Endothelial cell (in vitro differentiated cells): ENCODE measurements at regions not wholly inside any gene's neighbourhood (a gene's known extent, or its start where the extent isn't known, plus 50 kb on each side); places are given as distances from the start of the nearest gene placed in this dataset.

Experiments
- DNase-seq: peaks from one replicate; pipeline ENCODE4 v3.0.0; 2021; ENCODE audit warnings: low spot score
- H3K27ac Mint-ChIP-seq: one replicate; pipeline ENCODE4 v1.8.0; 2021; ENCODE audit warnings: mixed read lengths, inconsistent platforms; ENCODE audit not compliant: unreplicated experiment
- H3K27me3 Mint-ChIP-seq: one replicate; pipeline ENCODE4 v1.8.0; 2021; ENCODE audit warnings: mild to moderate bottlenecking, moderate library complexity, mixed read lengths, inconsistent platforms; ENCODE audit not compliant: unreplicated experiment
- H3K36me3 Mint-ChIP-seq: one replicate; pipeline ENCODE4 v1.8.0; 2021; ENCODE audit warnings: mild to moderate bottlenecking, low read depth, mixed read lengths, inconsistent platforms; ENCODE audit not compliant: unreplicated experiment
- H3K4me1 Mint-ChIP-seq: one replicate; pipeline ENCODE4 v1.8.0; 2021; ENCODE audit warnings: mild to moderate bottlenecking, mixed read lengths, inconsistent platforms; ENCODE audit not compliant: unreplicated experiment
- H3K4me3 Mint-ChIP-seq: one replicate; pipeline ENCODE4 v1.8.0; 2021; ENCODE audit warnings: mild to moderate bottlenecking, mixed read lengths, inconsistent platforms; ENCODE audit not compliant: unreplicated experiment
- H3K9me3 Mint-ChIP-seq: one replicate; pipeline ENCODE4 v1.8.0; 2021; ENCODE audit warnings: mixed read lengths, inconsistent platforms; ENCODE audit not compliant: unreplicated experiment
- TF ChIP-seq, protein P1 (sequence below): fragments of 200-600 bp; sonication (generic); IDR thresholded peaks from one replicate; pipeline ENCODE4 v1.5.0; 2021; ENCODE audit warnings: antibody characterized with exemption; ENCODE audit not compliant: unreplicated experiment

- Mint-ChIP-seq H3K36me3 (no peaks in the 10 kb centered on the region), H3K4me1 (peaks cover 10% of the 10 kb centered on the region), H3K27ac (no peak overlapping the region), H3K4me3 (no peak overlapping the region), H3K9me3 (no peaks in the 10 kb centered on the region), H3K27me3 (no peaks in the 10 kb centered on the region)
- TF ChIP-seq, protein P1, sequence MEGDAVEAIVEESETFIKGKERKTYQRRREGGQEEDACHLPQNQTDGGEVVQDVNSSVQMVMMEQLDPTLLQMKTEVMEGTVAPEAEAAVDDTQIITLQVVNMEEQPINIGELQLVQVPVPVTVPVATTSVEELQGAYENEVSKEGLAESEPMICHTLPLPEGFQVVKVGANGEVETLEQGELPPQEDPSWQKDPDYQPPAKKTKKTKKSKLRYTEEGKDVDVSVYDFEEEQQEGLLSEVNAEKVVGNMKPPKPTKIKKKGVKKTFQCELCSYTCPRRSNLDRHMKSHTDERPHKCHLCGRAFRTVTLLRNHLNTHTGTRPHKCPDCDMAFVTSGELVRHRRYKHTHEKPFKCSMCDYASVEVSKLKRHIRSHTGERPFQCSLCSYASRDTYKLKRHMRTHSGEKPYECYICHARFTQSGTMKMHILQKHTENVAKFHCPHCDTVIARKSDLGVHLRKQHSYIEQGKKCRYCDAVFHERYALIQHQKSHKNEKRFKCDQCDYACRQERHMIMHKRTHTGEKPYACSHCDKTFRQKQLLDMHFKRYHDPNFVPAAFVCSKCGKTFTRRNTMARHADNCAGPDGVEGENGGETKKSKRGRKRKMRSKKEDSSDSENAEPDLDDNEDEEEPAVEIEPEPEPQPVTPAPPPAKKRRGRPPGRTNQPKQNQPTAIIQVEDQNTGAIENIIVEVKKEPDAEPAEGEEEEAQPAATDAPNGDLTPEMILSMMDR = no peak
- DNase-seq = no peak
These were observed 138.1 kb upstream of the LMNTD1 start for GRCh38 chr12:25690996-25691864.

DNA sequence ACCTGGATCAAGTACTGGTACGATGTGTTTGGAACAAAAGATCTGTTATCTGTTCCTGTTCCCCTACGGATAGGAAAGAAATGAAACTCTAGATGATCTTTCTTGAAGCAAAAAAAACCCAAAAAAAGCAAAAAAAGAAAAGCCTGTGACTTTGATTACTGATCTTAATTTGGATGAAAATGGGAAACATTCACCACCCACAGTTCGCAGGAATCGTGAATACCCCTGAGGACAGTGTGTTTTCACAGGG lies 138.7 kb upstream of the LMNTD1 start:
- no peaks in the 10 kb centered on the region for H3K36me3 Mint-ChIP-seq
- no peak overlapping the region for H3K27ac Mint-ChIP-seq
- TF ChIP-seq, protein P1 = no peak
- no peak for DNase-seq
- no peaks in the 10 kb centered on the region for H3K27me3 Mint-ChIP-seq
- H3K4me1 Mint-ChIP-seq = peaks cover 10% of the 10 kb centered on the region
- H3K9me3 Mint-ChIP-seq = no peaks in the 10 kb centered on the region
- H3K4me3 Mint-ChIP-seq = no peak overlapping the region

DNA sequence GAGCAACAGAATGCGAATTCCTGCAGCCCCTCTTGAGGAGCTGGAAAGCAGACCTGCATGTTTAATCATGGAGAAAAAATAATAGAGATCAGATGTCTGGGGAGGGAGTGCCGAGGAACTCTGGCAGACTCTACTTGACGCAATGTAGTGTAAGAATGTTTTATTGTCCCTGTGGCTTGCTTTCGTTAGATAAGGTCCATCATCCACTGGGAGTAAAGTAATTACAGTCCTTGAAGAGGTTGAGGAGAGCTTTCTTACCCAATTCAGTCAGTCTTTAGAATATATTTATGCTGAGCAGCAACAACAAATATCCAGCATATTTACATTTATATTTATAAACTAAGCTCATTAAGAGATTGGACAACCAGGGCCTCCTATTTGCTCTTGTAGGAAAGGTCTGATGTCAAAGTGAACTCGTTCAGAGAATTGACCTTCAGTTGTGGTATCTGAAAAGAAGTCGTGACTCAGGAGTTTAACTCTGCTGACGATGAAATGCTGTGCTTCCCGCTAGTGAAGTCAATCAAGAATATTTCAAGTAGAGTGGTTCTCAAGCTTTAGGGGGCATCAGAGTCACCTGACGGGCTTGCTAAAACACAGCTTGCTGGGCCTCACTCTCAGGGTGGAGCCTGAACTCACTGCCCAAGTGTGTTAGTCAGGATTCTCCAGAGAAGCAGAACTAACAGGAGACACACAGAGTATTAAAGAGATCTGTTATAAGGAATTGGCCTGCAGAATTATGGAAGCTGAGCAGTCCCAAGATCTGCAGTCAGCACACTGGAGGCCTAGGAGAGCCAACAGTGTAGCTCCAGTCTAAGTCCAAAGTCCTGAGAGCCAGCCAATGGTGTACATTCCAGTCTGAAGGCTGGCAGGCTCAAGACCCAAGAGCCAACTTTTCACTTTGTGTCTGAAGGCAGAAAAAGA lies 139.3 kb upstream of the LMNTD1 start:
- no peak overlapping the region for H3K4me3 Mint-ChIP-seq
- TF ChIP-seq, protein P1 = no peak
- H3K27me3 Mint-ChIP-seq = no peaks in the 10 kb centered on the region
- H3K9me3 Mint-ChIP-seq = no peaks in the 10 kb centered on the region
- no peak for DNase-seq
- H3K27ac Mint-ChIP-seq = no peak overlapping the region
- H3K4me1 Mint-ChIP-seq = peaks cover 10% of the 10 kb centered on the region
- no peaks in the 10 kb centered on the region for H3K36me3 Mint-ChIP-seq

DNA sequence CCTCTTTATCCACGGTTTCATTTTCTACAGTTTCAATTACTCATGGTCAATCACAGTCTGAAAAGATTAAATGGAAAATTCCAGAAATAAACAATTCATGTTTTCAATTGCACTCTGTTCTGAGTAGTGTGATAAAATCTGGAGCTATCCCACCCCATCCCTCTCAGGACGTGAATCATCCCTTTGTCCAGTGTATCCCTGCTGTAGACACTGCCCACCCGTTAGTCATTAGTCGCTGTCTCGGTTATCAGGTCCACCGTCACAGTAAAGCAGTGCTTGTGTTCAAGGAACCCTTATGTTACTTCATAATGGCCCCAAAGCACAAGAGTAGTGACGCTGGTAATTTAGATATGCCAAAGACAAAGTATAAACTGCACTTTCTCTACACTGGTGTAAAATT lies 141.0 kb upstream of the LMNTD1 start:
- TF ChIP-seq, protein P1 = no peak
- no peak overlapping the region for H3K4me3 Mint-ChIP-seq
- H3K27ac Mint-ChIP-seq = no peak overlapping the region
- no peaks in the 10 kb centered on the region for H3K9me3 Mint-ChIP-seq
- no peaks in the 10 kb centered on the region for H3K27me3 Mint-ChIP-seq
- H3K4me1 Mint-ChIP-seq = peaks cover 10% of the 10 kb centered on the region
- H3K36me3 Mint-ChIP-seq = no peaks in the 10 kb centered on the region
- no peak for DNase-seq

- no peaks in the 10 kb centered on the region for H3K9me3 Mint-ChIP-seq
- TF ChIP-seq, protein P1 = no peak
- H3K27me3 Mint-ChIP-seq = no peaks in the 10 kb centered on the region
- peaks cover 8% of the 10 kb centered on the region for H3K4me1 Mint-ChIP-seq
- no peaks in the 10 kb centered on the region for H3K36me3 Mint-ChIP-seq
- H3K27ac Mint-ChIP-seq = no peak overlapping the region
- no peak for DNase-seq
- no peak overlapping the region for H3K4me3 Mint-ChIP-seq
These were observed 142.5 kb upstream of the LMNTD1 start for GRCh38 chr12:25695574-25695973.
